Suprapubic skin (tissue), 4 donors: ENCODE measurements at regions not wholly inside any gene's neighbourhood (a gene's known extent, or its start where the extent isn't known, plus 50 kb on each side); places are given as distances from the start of the nearest gene placed in this dataset.

ENCODE experiments used
- DNase-seq, 2 donors: peaks; one replicate each; pipeline ENCODE4 v3.0.0-alpha.2; 2019; ENCODE audit warnings: low spot score in 2 of 2
- H3K27ac ChIP-seq: fragments of 200-600 bp; sonication (generic); one replicate; pipeline ENCODE4 v1.5.1; 2019
- H3K27me3 ChIP-seq: fragments of 200-600 bp; sonication (generic); one replicate; pipeline ENCODE4 v1.5.1; 2019
- H3K36me3 ChIP-seq: fragments of 200-600 bp; sonication (generic); one replicate; pipeline ENCODE4 v1.5.1; 2019
- H3K4me1 ChIP-seq: fragments of 200-600 bp; sonication (generic); one replicate; pipeline ENCODE4 v1.5.1; 2019
- H3K4me3 ChIP-seq: fragments of 200-600 bp; sonication (generic); one replicate; pipeline ENCODE4 v1.5.1; 2019; ENCODE audit warnings: mild to moderate bottlenecking
- H3K9me3 ChIP-seq: fragments of 200-600 bp; sonication (generic); one replicate; pipeline ENCODE4 v1.5.1; 2019
- CTCF ChIP-seq, 2 donors: fragments of 200-600 bp in 1 of 2; fragments of 450-650 bp in 1 of 2; sonication (generic) in 1 of 2; IDR thresholded peaks; one replicate each; pipeline ENCODE4 v1.5.1; 2016 to 2019; ENCODE audit warnings: antibody characterized with exemption in 2 of 2, mild to moderate bottlenecking in 1 of 2, moderate library complexity in 1 of 2
- EP300 ChIP-seq: sonication (generic); formaldehyde crosslinking; IDR thresholded peaks from one replicate; pipeline ENCODE4 v1.6.1; 2017; ENCODE audit warnings: antibody characterized with exemption
- POLR2A ChIP-seq, 2 donors: fragments of 450-650 bp; IDR thresholded peaks; one replicate each; pipeline ENCODE4 v1.6.1; 2017; ENCODE audit warnings: antibody characterized with exemption in 2 of 2, mild to moderate bottlenecking in 2 of 2, moderate library complexity in 2 of 2
- POLR2AphosphoS5 ChIP-seq, 3 donors: sonication (generic); formaldehyde crosslinking; IDR thresholded peaks; one replicate each; pipeline ENCODE4 v1.6.1; 2017; ENCODE audit warnings: antibody characterized with exemption in 3 of 3
- WGBS: methylation state at CpG from one replicate; pipeline ENCODE4 v1.1.5; 2018; 5-methylcytosine and 5-hydroxymethylcytosine counted together

DNA sequence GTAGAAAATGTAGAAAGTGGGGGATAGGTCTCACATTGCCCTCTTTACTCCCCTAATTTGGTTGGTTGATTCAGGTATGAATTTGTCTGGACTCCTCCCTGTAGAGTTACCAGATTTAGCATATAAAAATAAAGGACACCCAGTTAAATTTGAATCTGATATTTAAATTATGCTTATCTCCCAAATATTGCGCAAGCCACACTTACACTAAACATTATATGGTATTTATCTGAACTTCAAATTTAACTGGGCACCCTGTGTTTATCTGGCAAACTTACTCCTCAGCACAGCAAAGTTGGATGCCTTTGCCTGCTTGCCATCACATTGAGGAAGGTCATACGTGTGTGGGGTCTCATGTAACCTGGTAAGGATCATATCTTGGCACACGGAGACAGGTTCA, 882.4 kb upstream of the FAM98A start:
- TF ChIP-seq EP300 (no peak), CTCF (IDR thresholded peaks at IDR 0.05) (no peak), POLR2A (IDR thresholded peaks at IDR 0.05) (no peak), POLR2AphosphoS5 (IDR thresholded peaks at IDR 0.05) (no peak)
- no peak for DNase-seq
- Histone ChIP-seq H3K27me3 (no peaks in the 10 kb centered on the region), H3K4me3 (no peak overlapping the region), H3K4me1 (no peaks in the 10 kb centered on the region), H3K9me3 (no peaks in the 10 kb centered on the region), H3K27ac (no peak overlapping the region), H3K36me3 (no peaks in the 10 kb centered on the region)
- WGBS = 84% methylated on average over 3 of the region's 3 CpGs

DNA sequence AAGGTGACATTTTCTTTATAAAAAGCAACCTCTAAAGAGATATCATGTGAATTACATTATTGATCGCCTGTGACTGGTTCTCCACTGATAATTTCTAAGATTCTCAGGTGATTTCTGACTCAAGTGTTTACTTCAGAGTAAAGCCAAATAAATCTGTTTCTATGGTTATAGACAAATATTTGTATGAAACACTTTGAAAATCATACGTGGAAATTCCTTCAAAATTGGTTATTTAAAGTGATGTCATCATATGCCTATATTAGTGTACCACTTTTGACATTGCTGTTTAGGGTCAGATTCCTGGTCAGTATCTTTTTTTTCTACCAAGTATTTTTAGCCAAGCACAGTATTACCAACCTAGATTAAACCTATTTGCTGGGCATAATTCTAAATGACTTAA, 881.3 kb upstream of the FAM98A start:
- TF ChIP-seq CTCF (IDR thresholded peaks at IDR 0.05) = no peak
- no peak for TF ChIP-seq EP300
- TF ChIP-seq POLR2A (IDR thresholded peaks at IDR 0.05) = no peak
- no peak for TF ChIP-seq POLR2AphosphoS5 (IDR thresholded peaks at IDR 0.05)
- Histone ChIP-seq H3K27ac (no peak overlapping the region), H3K4me3 (no peak overlapping the region), H3K9me3 (no peaks in the 10 kb centered on the region), H3K27me3 (no peaks in the 10 kb centered on the region), H3K4me1 (no peaks in the 10 kb centered on the region), H3K36me3 (no peaks in the 10 kb centered on the region)
- 75% methylated on average over 2 of the region's 2 CpGs for WGBS
- no peak for DNase-seq

DNA sequence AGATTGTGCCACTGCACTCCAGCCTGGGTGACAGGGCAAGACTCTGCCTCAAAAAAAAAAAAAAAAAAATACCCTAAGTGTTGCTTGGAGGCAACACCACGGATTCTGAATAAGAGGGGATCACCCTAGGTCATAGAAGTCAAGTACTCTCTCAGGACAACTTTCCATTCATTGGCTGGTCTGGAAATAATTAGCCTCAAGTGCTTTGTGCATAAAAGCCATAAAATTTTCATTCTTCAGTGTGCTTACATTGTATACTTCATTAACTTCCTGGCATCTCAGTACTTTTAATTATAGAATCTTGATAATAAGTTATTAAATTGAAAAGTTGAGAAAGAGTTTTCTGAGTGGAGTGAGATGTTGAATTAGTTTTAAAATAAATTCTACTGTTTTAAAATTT, 876.1 kb upstream of the FAM98A start:
- no peak overlapping the region for H3K4me3 ChIP-seq
- 14% methylated on average over 1 of the region's 1 CpG for WGBS

GRCh38 chr2:34474646-34475045, 875.5 kb upstream of the FAM98A start:
- no peak overlapping the region for H3K27ac ChIP-seq
- 72% methylated on average over 1 of the region's 1 CpG for WGBS
- DNase-seq = no peak
- TF ChIP-seq CTCF (IDR thresholded peaks at IDR 0.05) = no peak
- TF ChIP-seq POLR2A (IDR thresholded peaks at IDR 0.05) = no peak
- TF ChIP-seq EP300 = no peak
- no peak for TF ChIP-seq POLR2AphosphoS5 (IDR thresholded peaks at IDR 0.05)
- no peak overlapping the region for H3K4me3 ChIP-seq
- no peaks in the 10 kb centered on the region for H3K36me3 ChIP-seq
- H3K4me1 ChIP-seq = no peaks in the 10 kb centered on the region
- peaks cover 4% of the 10 kb centered on the region for H3K9me3 ChIP-seq
- no peaks in the 10 kb centered on the region for H3K27me3 ChIP-seq

More for the DNA sequence above, 876.1 kb upstream of the FAM98A start:
- TF ChIP-seq EP300 (no peak), CTCF (IDR thresholded peaks at IDR 0.05) (no peak), POLR2A (IDR thresholded peaks at IDR 0.05) (no peak), POLR2AphosphoS5 (IDR thresholded peaks at IDR 0.05) (no peak)
- H3K27ac ChIP-seq = no peak overlapping the region
- no peaks in the 10 kb centered on the region for H3K4me1 ChIP-seq
- no peak for DNase-seq
- peaks cover 4% of the 10 kb centered on the region for H3K9me3 ChIP-seq
- H3K27me3 ChIP-seq = no peaks in the 10 kb centered on the region
- H3K36me3 ChIP-seq = no peaks in the 10 kb centered on the region

DNA sequence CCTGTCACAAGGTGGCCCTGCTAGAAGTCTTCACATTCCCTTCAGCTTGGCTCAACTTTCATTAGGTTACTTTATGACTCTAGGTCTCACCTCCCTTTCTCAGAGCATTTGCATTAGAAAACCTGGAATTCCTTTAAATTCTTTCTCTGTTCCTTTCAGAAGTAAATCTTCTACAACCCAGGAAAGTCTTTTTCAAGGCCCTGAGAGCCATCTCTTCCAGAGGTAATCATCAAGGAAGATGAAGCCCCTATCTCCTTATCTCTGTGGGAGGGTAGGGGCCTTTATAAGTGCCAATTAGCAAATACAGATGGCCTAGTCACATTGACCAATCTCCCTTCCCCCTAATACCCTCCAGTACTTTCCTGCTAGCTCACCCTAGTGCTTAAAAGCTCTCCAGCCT, 848.0 kb upstream of the FAM98A start:
- Histone ChIP-seq H3K4me1 (no peaks in the 10 kb centered on the region), H3K9me3 (peaks cover 10% of the 10 kb centered on the region), H3K36me3 (no peaks in the 10 kb centered on the region), H3K4me3 (no peak overlapping the region), H3K27me3 (no peaks in the 10 kb centered on the region), H3K27ac (no peak overlapping the region)
- TF ChIP-seq POLR2A (IDR thresholded peaks at IDR 0.05) (no peak), CTCF (IDR thresholded peaks at IDR 0.05) (no peak), EP300 (no peak), POLR2AphosphoS5 (IDR thresholded peaks at IDR 0.05) (no peak)
- DNase-seq = no peak
